Sigmoid colon (tissue), 6 donors: ENCODE measurements at regions not wholly inside any gene's neighbourhood (a gene's known extent, or its start where the extent isn't known, plus 50 kb on each side); places are given as distances from the start of the nearest gene placed in this dataset.
"Not testable (repeated sequence)": the region's sequence is repeated elsewhere in the genome, so short reads cannot be mapped to it uniquely, and the experiment has no call there.

Source experiments
- DNase-seq: peaks from one replicate; pipeline ENCODE4 v3.0.0-alpha.2; 2019
- H3K27ac ChIP-seq, 4 donors: fragments of 200-600 bp; sonication (generic); one replicate each; pipeline ENCODE4 v1.5.1; 2016 to 2019; ENCODE audit warnings: mild to moderate bottlenecking in 1 of 4
- H3K27me3 ChIP-seq, 3 donors: fragments of 200-600 bp; sonication (generic); one replicate each; pipeline ENCODE4 v1.5.1; 2019; ENCODE audit warnings: mild to moderate bottlenecking in 1 of 3
- H3K36me3 ChIP-seq, 4 donors: fragments of 200-600 bp; sonication (generic); one replicate each; pipeline ENCODE4 v1.5.1; 2016 to 2019
- H3K4me1 ChIP-seq, 4 donors: fragments of 200-600 bp; sonication (generic); one replicate each; pipeline ENCODE4 v1.5.1; 2017 to 2019
- H3K4me3 ChIP-seq, 4 donors: fragments of 200-600 bp; sonication (generic); one replicate each; pipeline ENCODE4 v1.5.1; 2017 to 2019; ENCODE audit warnings: mild to moderate bottlenecking in 2 of 4, moderate library complexity in 1 of 4
- H3K9me3 ChIP-seq, 4 donors: fragments of 200-600 bp in 3 of 4; sonication (generic) in 3 of 4; one replicate each; pipeline versions ENCODE4 v1.5.1 to v1.6.1; 2013 to 2019
- EP300 ChIP-seq, 4 donors: sonication (generic); formaldehyde crosslinking; IDR thresholded peaks; one replicate each; pipeline ENCODE4 v1.6.1; 2017; ENCODE audit warnings: antibody characterized with exemption in 4 of 4
- POLR2A ChIP-seq, 2 donors: fragments of 450-650 bp; IDR thresholded peaks; one replicate each; pipeline ENCODE4 v1.6.1; 2016; ENCODE audit warnings: antibody characterized with exemption in 2 of 2, mild to moderate bottlenecking in 2 of 2, moderate library complexity in 2 of 2
- POLR2AphosphoS5 ChIP-seq, 4 donors: sonication (generic); formaldehyde crosslinking; IDR thresholded peaks; one replicate each; pipeline ENCODE4 v1.6.1; 2017; ENCODE audit warnings: antibody characterized with exemption in 4 of 4
- WGBS, 2 donors: extraction: QIAGEN DNeasy Blood & Tissue Kit; methylation state at CpG; one replicate each; pipeline ENCODE4 v1.1.7; 2013; 5-methylcytosine and 5-hydroxymethylcytosine counted together
- intact Hi-C: fragments of 100-400 bp; cut with DNase I; formaldehyde crosslinking; loops from one replicate; pipeline ENCODE4 v1.15.1; 2023
- TF ChIP-seq, protein P1 (sequence below), 4 experiments: fragments of 450-650 bp in 3 of 4; fragments of 200-600 bp in 1 of 4; IDR thresholded peaks; one replicate each; pipeline ENCODE4 v1.5.1; 2016 to 2019; ENCODE audit warnings: antibody characterized with exemption in 4 of 4, mild to moderate bottlenecking in 3 of 4, moderate library complexity in 2 of 4
- donor health status: healthy with polysubstance abuse.
- donor health status: healthy.

DNA sequence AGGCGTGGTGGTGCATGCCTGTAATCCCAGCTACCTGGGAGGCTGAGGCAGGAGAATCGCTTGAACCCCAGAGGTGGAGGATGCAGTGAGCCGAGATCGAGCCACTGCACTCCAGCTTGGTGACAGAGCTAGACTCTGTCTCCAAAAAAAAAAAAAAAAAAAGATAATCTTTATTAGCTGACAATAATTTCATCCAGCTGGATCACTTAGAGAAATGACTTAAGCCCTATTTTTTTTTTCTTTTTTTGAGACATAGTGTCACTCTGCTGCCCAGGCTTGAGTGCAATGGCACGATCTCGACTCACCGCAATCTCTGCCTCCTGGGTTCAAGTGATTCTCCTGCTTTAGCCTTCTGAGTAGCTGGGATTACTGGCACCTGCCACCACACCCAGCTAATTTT, 51.6 kb upstream of the MAP4K4 start:
- H3K4me3 ChIP-seq, intact Hi-C loops, H3K27ac ChIP-seq, H3K9me3 ChIP-seq, DNase-seq, H3K4me1 ChIP-seq, H3K27me3 ChIP-seq, H3K36me3 ChIP-seq: not testable (repeated sequence)
- 96% methylated on average over 7 of the region's 7 CpGs for WGBS, 2 donors

- Histone ChIP-seq H3K4me1 (no peaks in the 10 kb centered on the region), H3K27ac (no peak overlapping the region), H3K27me3 (no peaks in the 10 kb centered on the region), H3K36me3 (no peaks in the 10 kb centered on the region), H3K9me3 (no peaks in the 10 kb centered on the region), H3K4me3 (no peak overlapping the region)
- TF ChIP-seq, protein P1, sequence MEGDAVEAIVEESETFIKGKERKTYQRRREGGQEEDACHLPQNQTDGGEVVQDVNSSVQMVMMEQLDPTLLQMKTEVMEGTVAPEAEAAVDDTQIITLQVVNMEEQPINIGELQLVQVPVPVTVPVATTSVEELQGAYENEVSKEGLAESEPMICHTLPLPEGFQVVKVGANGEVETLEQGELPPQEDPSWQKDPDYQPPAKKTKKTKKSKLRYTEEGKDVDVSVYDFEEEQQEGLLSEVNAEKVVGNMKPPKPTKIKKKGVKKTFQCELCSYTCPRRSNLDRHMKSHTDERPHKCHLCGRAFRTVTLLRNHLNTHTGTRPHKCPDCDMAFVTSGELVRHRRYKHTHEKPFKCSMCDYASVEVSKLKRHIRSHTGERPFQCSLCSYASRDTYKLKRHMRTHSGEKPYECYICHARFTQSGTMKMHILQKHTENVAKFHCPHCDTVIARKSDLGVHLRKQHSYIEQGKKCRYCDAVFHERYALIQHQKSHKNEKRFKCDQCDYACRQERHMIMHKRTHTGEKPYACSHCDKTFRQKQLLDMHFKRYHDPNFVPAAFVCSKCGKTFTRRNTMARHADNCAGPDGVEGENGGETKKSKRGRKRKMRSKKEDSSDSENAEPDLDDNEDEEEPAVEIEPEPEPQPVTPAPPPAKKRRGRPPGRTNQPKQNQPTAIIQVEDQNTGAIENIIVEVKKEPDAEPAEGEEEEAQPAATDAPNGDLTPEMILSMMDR (IDR thresholded peaks at IDR 0.05): no peak
- no peak for TF ChIP-seq POLR2A (IDR thresholded peaks at IDR 0.05)
- TF ChIP-seq EP300 (IDR thresholded peaks at IDR 0.05): no peak
- TF ChIP-seq POLR2AphosphoS5 (IDR thresholded peaks at IDR 0.05): no peak
- 91 to 92% methylated on average over 1 of the region's 1 CpG for WGBS, 2 donors
- intact Hi-C loops: no loop called here
- DNase-seq: no peak
Measured at GRCh38 chr2:101644842-101645383, 52.6 kb upstream of the MAP4K4 start.

GRCh38 chr2:101643004-101643524, 54.4 kb upstream of the MAP4K4 start:
- TF ChIP-seq, protein P1 (IDR thresholded peaks at IDR 0.05): no peak
- TF ChIP-seq POLR2AphosphoS5 (IDR thresholded peaks at IDR 0.05): no peak
- TF ChIP-seq EP300 (IDR thresholded peaks at IDR 0.05): no peak
- no peak for TF ChIP-seq POLR2A (IDR thresholded peaks at IDR 0.05)
- Histone ChIP-seq H3K27me3 (no peaks in the 10 kb centered on the region), H3K4me3 (no peak overlapping the region), H3K27ac (no peak overlapping the region), H3K9me3 (no peaks in the 10 kb centered on the region), H3K36me3 (no peaks in the 10 kb centered on the region), H3K4me1 (no peaks in the 10 kb centered on the region)
- intact Hi-C loops: no loop called here
- no peak for DNase-seq
- WGBS, 2 donors: 85 to 90% methylated on average over 1 of the region's 1 CpG

GRCh38 chr2:101638817-101639605, 58.5 kb upstream of the MAP4K4 start:
- H3K36me3 ChIP-seq: no peaks in the 10 kb centered on the region
- no peak for DNase-seq
- 93 to 94% methylated on average over 17 of the region's 17 CpGs for WGBS, 2 donors
- H3K27ac ChIP-seq: no peak overlapping the region
- no peak overlapping the region for H3K4me3 ChIP-seq
- TF ChIP-seq EP300 (IDR thresholded peaks at IDR 0.05): no peak
- TF ChIP-seq POLR2AphosphoS5 (IDR thresholded peaks at IDR 0.05): no peak
- no peak for TF ChIP-seq POLR2A (IDR thresholded peaks at IDR 0.05)
- TF ChIP-seq, protein P1 (IDR thresholded peaks at IDR 0.05): no peak
- intact Hi-C loops: no loop called here
- H3K9me3 ChIP-seq: no peaks in the 10 kb centered on the region
- no peaks in the 10 kb centered on the region for H3K4me1 ChIP-seq
- H3K27me3 ChIP-seq: no peaks in the 10 kb centered on the region

DNA sequence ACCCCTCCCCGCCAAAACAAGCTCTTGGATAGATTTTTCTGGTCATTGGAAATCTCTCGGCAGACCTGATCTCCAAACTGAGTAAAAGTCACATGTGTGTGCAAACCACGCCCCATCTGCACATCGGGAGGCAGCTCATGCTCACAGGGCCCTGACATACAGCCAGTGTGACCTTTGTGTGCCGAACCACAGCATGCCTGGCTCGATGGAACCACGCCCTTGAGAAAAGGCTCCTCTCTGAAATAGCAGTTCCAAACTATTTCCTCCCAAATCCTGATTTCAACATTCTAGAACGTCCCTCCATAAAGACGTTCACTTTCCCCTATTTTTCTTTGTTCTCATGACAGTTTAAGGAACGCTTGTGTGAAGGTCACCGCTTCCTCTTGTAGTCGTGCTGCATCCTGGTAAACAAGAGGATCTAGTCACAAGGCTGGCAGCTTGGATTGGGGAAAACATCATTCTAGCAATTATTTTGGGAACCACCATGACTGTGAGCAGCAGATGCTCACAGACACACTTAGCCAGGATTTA, 59.3 kb upstream of the MAP4K4 start:
- 46 to 72% methylated on average over 12 of the region's 12 CpGs for WGBS, 2 donors
- Histone ChIP-seq H3K36me3 (no peaks in the 10 kb centered on the region), H3K27me3 (no peaks in the 10 kb centered on the region), H3K4me1 (no peaks in the 10 kb centered on the region), H3K4me3 (no peak overlapping the region), H3K9me3 (no peaks in the 10 kb centered on the region), H3K27ac (no peak overlapping the region)
- no peak for DNase-seq
- intact Hi-C loops: no loop called here
- TF ChIP-seq EP300 (IDR thresholded peaks at IDR 0.05) (no peak), POLR2AphosphoS5 (IDR thresholded peaks at IDR 0.05) (no peak), POLR2A (IDR thresholded peaks at IDR 0.05) (no peak)
- TF ChIP-seq, protein P1 (IDR thresholded peaks at IDR 0.05): no peak
